ENCODE measurements at regions not wholly inside any gene's neighbourhood (a gene's known extent, or its start where the extent isn't known, plus 50 kb on each side); places are given as distances from the start of the nearest gene placed in this dataset.

- TF ChIP-seq, protein P1, sequence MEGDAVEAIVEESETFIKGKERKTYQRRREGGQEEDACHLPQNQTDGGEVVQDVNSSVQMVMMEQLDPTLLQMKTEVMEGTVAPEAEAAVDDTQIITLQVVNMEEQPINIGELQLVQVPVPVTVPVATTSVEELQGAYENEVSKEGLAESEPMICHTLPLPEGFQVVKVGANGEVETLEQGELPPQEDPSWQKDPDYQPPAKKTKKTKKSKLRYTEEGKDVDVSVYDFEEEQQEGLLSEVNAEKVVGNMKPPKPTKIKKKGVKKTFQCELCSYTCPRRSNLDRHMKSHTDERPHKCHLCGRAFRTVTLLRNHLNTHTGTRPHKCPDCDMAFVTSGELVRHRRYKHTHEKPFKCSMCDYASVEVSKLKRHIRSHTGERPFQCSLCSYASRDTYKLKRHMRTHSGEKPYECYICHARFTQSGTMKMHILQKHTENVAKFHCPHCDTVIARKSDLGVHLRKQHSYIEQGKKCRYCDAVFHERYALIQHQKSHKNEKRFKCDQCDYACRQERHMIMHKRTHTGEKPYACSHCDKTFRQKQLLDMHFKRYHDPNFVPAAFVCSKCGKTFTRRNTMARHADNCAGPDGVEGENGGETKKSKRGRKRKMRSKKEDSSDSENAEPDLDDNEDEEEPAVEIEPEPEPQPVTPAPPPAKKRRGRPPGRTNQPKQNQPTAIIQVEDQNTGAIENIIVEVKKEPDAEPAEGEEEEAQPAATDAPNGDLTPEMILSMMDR (IDR thresholded peaks at IDR 0.05) = no peak
- TF ChIP-seq ZFX (IDR thresholded peaks at IDR 0.05; ENCODE audit: borderline replicate concordance) = no peak
Measured at GRCh38 chr14:62003701-62004100, 241.5 kb downstream of the SNAPC1 start.

Measured in 22Rv1 (cell line).